GM12878 (cell line): ENCODE measurements at regions not wholly inside any gene's neighbourhood (a gene's known extent, or its start where the extent isn't known, plus 50 kb on each side); places are given as distances from the start of the nearest gene placed in this dataset.

Source experiments
- ATAC-seq: fragments of 200-7000 bp; cut with Tn5 transposase; 3 replicates; pipeline ENCODE4 v1.9.1; 2020; ENCODE audit warnings: mild to moderate bottlenecking, moderate library complexity
- BruUV-seq: library from RNA; stranded (reverse); fragments of 400-500 nt; replicated peaks from 2 replicates; lab custom pipeline; 2021; lab: Mats Ljungman, UMichigan
- CTCF ChIA-PET: fragments of 300-600 bp; sonication (Branson Sonifier 250); formaldehyde crosslinking; extraction: SDS; loops from one replicate; lab custom pipeline; 2021; ENCODE audit warnings: inconsistent platforms; lab: Yijun Ruan, JAX
- POLR2A ChIA-PET: fragments of 350-600 bp; formaldehyde crosslinking; extraction: SDS; loops from one replicate; lab custom pipeline; 2021; ENCODE audit warnings: inconsistent platforms; lab: Charles Lee
- RAD21 ChIA-PET: fragments of 300-600 bp; sonication (Branson Sonifier 250); formaldehyde crosslinking; loops from one replicate; lab custom pipeline; 2023; ENCODE audit warnings: antibody characterized with exemption; ENCODE audit not compliant: unreplicated experiment; lab: Charles Lee
- SMC1A ChIA-PET: fragments of 300-600 bp; sonication (Branson Sonifier 250); formaldehyde crosslinking; loops from one replicate; lab custom pipeline; 2023; ENCODE audit not compliant: unreplicated experiment, uncharacterized antibody; lab: Charles Lee
- DNase-seq: peaks from one replicate; pipeline ENCODE4 v3.0.0-alpha.2; 2011; ENCODE audit warnings: low read depth, low spot score
- FAIRE-seq: peaks from 3 replicates; lab custom pipeline; 2011; peaks lifted over from hg19 to GRCh38; lab: Jason Lieb, UNC
- H2AFZ ChIP-seq: 2 replicates; pipeline ENCODE4 v1.6.0; 2011; ENCODE audit warnings: low read depth, low read length, control low read depth; ENCODE audit not compliant: control insufficient read depth
- H3K27ac ChIP-seq: 2 replicates; pipeline ENCODE4 v1.5.1; 2011; ENCODE audit warnings: control low read depth; ENCODE audit not compliant: control insufficient read depth, insufficient read depth
- H3K27me3 ChIP-seq, 2 experiments: replicated peaks in 1 of 2; 2 replicates each; pipeline versions ENCODE4 v1.6.0 to v1.6.1; 2011; ENCODE audit warnings: low read length in 1 of 2; ENCODE audit not compliant: control insufficient read depth in 2 of 2, insufficient read depth in 2 of 2
- H3K36me3 ChIP-seq, 2 experiments: 2 replicates each; pipeline ENCODE4 v1.5.1; 2011; ENCODE audit warnings: low read length in 1 of 2; ENCODE audit not compliant: control insufficient read depth in 2 of 2, insufficient read depth in 2 of 2
- H3K4me1 ChIP-seq: 2 replicates; pipeline ENCODE4 v1.6.1; 2011; ENCODE audit warnings: mild to moderate bottlenecking, low read length, moderate library complexity, mixed read lengths; ENCODE audit not compliant: control insufficient read depth, insufficient read depth
- H3K4me2 ChIP-seq: 2 replicates; pipeline ENCODE4 v1.6.0; 2011; ENCODE audit warnings: control low read depth; ENCODE audit not compliant: control insufficient read depth, insufficient read depth
- H3K4me3 ChIP-seq: fragments of 200-600 bp; sonication (generic); 2 replicates; pipeline ENCODE4 v1.5.1; 2016
- H3K79me2 ChIP-seq: 2 replicates; pipeline ENCODE4 v1.6.0; 2011; ENCODE audit warnings: low read length; ENCODE audit not compliant: control insufficient read depth, insufficient read depth
- H3K9ac ChIP-seq: 2 replicates; pipeline ENCODE4 v1.8.0; 2011; ENCODE audit warnings: low read length, control low read depth, mixed read lengths; ENCODE audit not compliant: control insufficient read depth, insufficient read depth
- H3K9me3 ChIP-seq: replicated peaks from 3 replicates; pipeline ENCODE4 v1.5.1; 2011; ENCODE audit warnings: mild to moderate bottlenecking, low read length; ENCODE audit not compliant: control insufficient read depth, insufficient read depth
- H4K20me1 ChIP-seq: 2 replicates; pipeline ENCODE4 v1.6.0; 2011; ENCODE audit not compliant: control insufficient read depth, insufficient read depth
- WGBS: methylation state at CpG from one replicate; pipeline ENCODE4 v1.1.6; 2016; ENCODE audit warnings: low lambda C conversion rate; ENCODE audit not compliant: insufficient replicate concordance, insufficient coverage; ENCODE audit errors: missing lambda C conversion rate; 5-methylcytosine and 5-hydroxymethylcytosine counted together
- in situ Hi-C: fragments of 300-500 bp; cut with MboI; formaldehyde crosslinking; loops from 9 replicates; pipeline ENCODE4 v1.14.3; 2018; ENCODE audit warnings: mixed read lengths
- intact Hi-C: fragments of 100-400 bp; cut with micrococcal nuclease; formaldehyde crosslinking; loops from one replicate; pipeline ENCODE4 v1.14.2; 2022; ENCODE audit not compliant: unreplicated experiment
- TF ChIP-seq, protein P1 (sequence below), 3 experiments: IDR thresholded peaks in 2 of 3; conservative IDR thresholded peaks in 1 of 3; 2 replicates each; pipeline ENCODE4 v1.5.1; 2011; ENCODE audit warnings: low read depth in 3 of 3, low read length in 3 of 3, mild to moderate bottlenecking in 3 of 3, control low read depth in 2 of 3, moderate library complexity in 2 of 3, inconsistent platforms in 1 of 3, mixed read lengths in 1 of 3; ENCODE audit not compliant: control insufficient read depth in 2 of 3, insufficient read depth in 1 of 3; ENCODE audit errors: extremely low read depth in 1 of 3
- TF ChIP-seq, protein P2 (sequence below): IDR thresholded peaks from 2 replicates; pipeline ENCODE4 v1.6.1; 2011; ENCODE audit warnings: borderline replicate concordance, low read depth, mild to moderate bottlenecking, moderate library complexity, low read length; ENCODE audit not compliant: insufficient read depth, poor library complexity, severe bottlenecking

DNA sequence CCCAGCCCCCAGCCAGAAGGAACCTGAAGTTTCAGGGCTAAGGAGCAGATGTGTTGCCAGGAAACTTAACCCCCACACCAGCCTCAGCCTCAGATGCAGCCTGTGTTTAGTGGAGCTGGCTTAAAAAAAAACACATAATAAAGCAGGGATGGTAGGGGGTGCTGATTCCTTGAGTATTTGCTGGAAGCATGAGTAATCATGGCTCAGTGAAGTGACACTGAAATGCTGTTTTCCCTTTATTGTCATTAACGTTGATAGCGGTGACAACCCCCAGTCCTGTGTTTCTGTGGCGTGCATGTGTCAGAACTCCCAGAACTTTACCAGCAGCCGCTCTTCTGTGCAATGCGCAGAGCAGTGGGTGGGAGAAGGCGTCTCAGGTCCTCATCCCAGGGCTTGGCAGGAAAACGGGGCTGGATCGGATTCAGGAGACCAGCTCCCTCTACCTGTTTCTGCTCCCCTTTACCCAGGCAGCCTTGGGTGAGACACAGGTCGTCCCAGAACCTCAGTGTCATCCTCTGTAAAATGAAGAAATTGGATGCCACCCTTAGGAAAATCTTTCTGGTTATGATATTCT is 1282.1 kb downstream of the TBC1D22A start:
- no peak overlapping the region for H3K9ac ChIP-seq
- no peaks in the 10 kb centered on the region for H4K20me1 ChIP-seq
- ChIA-PET CTCF (no interaction called here), POLR2A (no interaction called here), SMC1A (interaction anchor here (1.7 kb wide), 1 partner anchor 55 kb away, joined by 4 read pairs; no protein-coding TSS in a partner anchor), RAD21 (no interaction called here)
- intact Hi-C loops (loop anchor here (1.0 kb wide), 1 partner anchor 54 kb away; no protein-coding TSS in a partner anchor), in situ Hi-C loops (no loop called here)
- no peak for ATAC-seq
- 73% methylated on average over 9 of the region's 9 CpGs for WGBS
- no peak overlapping the region for H3K4me3 ChIP-seq
- TF ChIP-seq, protein P1, sequence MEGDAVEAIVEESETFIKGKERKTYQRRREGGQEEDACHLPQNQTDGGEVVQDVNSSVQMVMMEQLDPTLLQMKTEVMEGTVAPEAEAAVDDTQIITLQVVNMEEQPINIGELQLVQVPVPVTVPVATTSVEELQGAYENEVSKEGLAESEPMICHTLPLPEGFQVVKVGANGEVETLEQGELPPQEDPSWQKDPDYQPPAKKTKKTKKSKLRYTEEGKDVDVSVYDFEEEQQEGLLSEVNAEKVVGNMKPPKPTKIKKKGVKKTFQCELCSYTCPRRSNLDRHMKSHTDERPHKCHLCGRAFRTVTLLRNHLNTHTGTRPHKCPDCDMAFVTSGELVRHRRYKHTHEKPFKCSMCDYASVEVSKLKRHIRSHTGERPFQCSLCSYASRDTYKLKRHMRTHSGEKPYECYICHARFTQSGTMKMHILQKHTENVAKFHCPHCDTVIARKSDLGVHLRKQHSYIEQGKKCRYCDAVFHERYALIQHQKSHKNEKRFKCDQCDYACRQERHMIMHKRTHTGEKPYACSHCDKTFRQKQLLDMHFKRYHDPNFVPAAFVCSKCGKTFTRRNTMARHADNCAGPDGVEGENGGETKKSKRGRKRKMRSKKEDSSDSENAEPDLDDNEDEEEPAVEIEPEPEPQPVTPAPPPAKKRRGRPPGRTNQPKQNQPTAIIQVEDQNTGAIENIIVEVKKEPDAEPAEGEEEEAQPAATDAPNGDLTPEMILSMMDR (IDR thresholded peaks at IDR 0.05 in 2 of 3, conservative IDR thresholded peaks at IDR 0.05 in 1 of 3; ENCODE audit: control insufficient read depth in 2 of 3, extremely low read depth in 1 of 3, insufficient read depth in 1 of 3, low read depth in 3 of 3, low read length in 3 of 3) = no peak
- TF ChIP-seq, protein P2, sequence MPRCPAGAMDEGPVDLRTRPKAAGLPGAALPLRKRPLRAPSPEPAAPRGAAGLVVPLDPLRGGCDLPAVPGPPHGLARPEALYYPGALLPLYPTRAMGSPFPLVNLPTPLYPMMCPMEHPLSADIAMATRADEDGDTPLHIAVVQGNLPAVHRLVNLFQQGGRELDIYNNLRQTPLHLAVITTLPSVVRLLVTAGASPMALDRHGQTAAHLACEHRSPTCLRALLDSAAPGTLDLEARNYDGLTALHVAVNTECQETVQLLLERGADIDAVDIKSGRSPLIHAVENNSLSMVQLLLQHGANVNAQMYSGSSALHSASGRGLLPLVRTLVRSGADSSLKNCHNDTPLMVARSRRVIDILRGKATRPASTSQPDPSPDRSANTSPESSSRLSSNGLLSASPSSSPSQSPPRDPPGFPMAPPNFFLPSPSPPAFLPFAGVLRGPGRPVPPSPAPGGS = peak; percentile 48
- no peaks in the 10 kb centered on the region for H3K36me3 ChIP-seq
- no peaks in the 10 kb centered on the region for H3K27me3 ChIP-seq
- BruUV-seq = no TSS peak
- peaks cover 16% of the 10 kb centered on the region for H3K4me1 ChIP-seq
- no peaks in the 10 kb centered on the region for H3K9me3 ChIP-seq
- no peak overlapping the region for H3K4me2 ChIP-seq
- H2AFZ ChIP-seq = no peak overlapping the region
- FAIRE-seq = no peak
- no peak for DNase-seq
- H3K27ac ChIP-seq = peak overlapping the region; percentile 18; the same call in 1 of the 2 replicates
- no peaks in the 10 kb centered on the region for H3K79me2 ChIP-seq
